HEK293 (cell line): ENCODE measurements at regions not wholly inside any gene's neighbourhood (a gene's known extent, or its start where the extent isn't known, plus 50 kb on each side); places are given as distances from the start of the nearest gene placed in this dataset.

Experiments
- BCL11B ChIP-seq: fragments of 450-650 bp; formaldehyde crosslinking; IDR thresholded peaks from 2 replicates; pipeline ENCODE4 v1.5.1; 2016; ENCODE audit warnings: low read depth, missing biosample characterization, missing genetic modification characterization
- EGR2 ChIP-seq: fragments of 450-650 bp; formaldehyde crosslinking; IDR thresholded peaks from 2 replicates; pipeline ENCODE4 v1.5.1; 2016; ENCODE audit warnings: low read depth, missing biosample characterization, missing genetic modification characterization
- GLIS1 ChIP-seq: fragments of 450-650 bp; formaldehyde crosslinking; IDR thresholded peaks from 2 replicates; pipeline ENCODE4 v1.5.1; 2016; ENCODE audit warnings: missing biosample characterization, missing genetic modification characterization
- OSR2 ChIP-seq: fragments of 450-650 bp; formaldehyde crosslinking; IDR thresholded peaks from 2 replicates; pipeline ENCODE4 v1.5.1; 2016; ENCODE audit warnings: missing biosample characterization, missing genetic modification characterization
- PRDM10 ChIP-seq: fragments of 450-650 bp; formaldehyde crosslinking; IDR thresholded peaks from 2 replicates; pipeline ENCODE4 v1.5.1; 2016; ENCODE audit warnings: missing biosample characterization, missing genetic modification characterization
- SP2 ChIP-seq: fragments of 450-650 bp; formaldehyde crosslinking; IDR thresholded peaks from 2 replicates; pipeline ENCODE4 v1.5.1; 2016; ENCODE audit warnings: missing biosample characterization, missing genetic modification characterization
- YY1 ChIP-seq: fragments of 450-650 bp; formaldehyde crosslinking; IDR thresholded peaks from 2 replicates; pipeline ENCODE4 v1.5.1; 2018; ENCODE audit warnings: missing biosample characterization, missing genetic modification characterization
- ZBTB20 ChIP-seq: fragments of 450-650 bp; formaldehyde crosslinking; IDR thresholded peaks from 2 replicates; pipeline ENCODE4 v1.5.1; 2016; ENCODE audit warnings: missing biosample characterization, missing genetic modification characterization
- ZFHX2 ChIP-seq: fragments of 450-650 bp; formaldehyde crosslinking; conservative IDR thresholded peaks from 2 replicates; pipeline ENCODE4 v1.5.1; 2016; ENCODE audit warnings: missing biosample characterization, missing genetic modification characterization
- ZFP69B ChIP-seq: fragments of 450-650 bp; formaldehyde crosslinking; IDR thresholded peaks from 2 replicates; pipeline ENCODE4 v1.5.1; 2016; ENCODE audit warnings: missing biosample characterization, missing genetic modification characterization
- ZNF174 ChIP-seq: fragments of 450-650 bp; formaldehyde crosslinking; IDR thresholded peaks from 2 replicates; pipeline ENCODE4 v1.5.0; 2017; ENCODE audit warnings: missing biosample characterization, mild to moderate bottlenecking, missing genetic modification characterization
- ZNF223 ChIP-seq: fragments of 450-650 bp; formaldehyde crosslinking; IDR thresholded peaks from 2 replicates; pipeline ENCODE4 v1.5.1; 2016; ENCODE audit warnings: missing biosample characterization, missing genetic modification characterization
- ZNF292 ChIP-seq: fragments of 450-650 bp; formaldehyde crosslinking; IDR thresholded peaks from 2 replicates; pipeline ENCODE4 v1.5.1; 2016; ENCODE audit warnings: low read depth, missing biosample characterization, missing genetic modification characterization, borderline replicate concordance
- ZNF350 ChIP-seq: fragments of 450-650 bp; formaldehyde crosslinking; IDR thresholded peaks from 2 replicates; pipeline ENCODE4 v1.5.0; 2017; ENCODE audit warnings: missing biosample characterization, mild to moderate bottlenecking, missing genetic modification characterization
- ZNF423 ChIP-seq: fragments of 450-650 bp; formaldehyde crosslinking; IDR thresholded peaks from 2 replicates; pipeline ENCODE4 v1.5.1; 2016; ENCODE audit warnings: missing biosample characterization, missing genetic modification characterization
- ZNF488 ChIP-seq: fragments of 450-650 bp; formaldehyde crosslinking; IDR thresholded peaks from 2 replicates; pipeline ENCODE4 v1.5.1; 2016; ENCODE audit warnings: missing biosample characterization, missing genetic modification characterization
- ZNF501 ChIP-seq: fragments of 450-650 bp; formaldehyde crosslinking; IDR thresholded peaks from 2 replicates; pipeline ENCODE4 v1.5.1; 2016; ENCODE audit warnings: missing biosample characterization, missing genetic modification characterization
- ZNF549 ChIP-seq: fragments of 450-650 bp; IDR thresholded peaks from 2 replicates; pipeline ENCODE4 v1.5.1; 2018; ENCODE audit warnings: missing biosample characterization, missing genetic modification characterization, mild to moderate bottlenecking, inconsistent platforms, moderate library complexity
- ZNF558 ChIP-seq: fragments of 450-650 bp; formaldehyde crosslinking; IDR thresholded peaks from 2 replicates; pipeline ENCODE4 v1.5.1; 2016; ENCODE audit warnings: missing biosample characterization, missing genetic modification characterization
- ZNF600 ChIP-seq: fragments of 450-650 bp; formaldehyde crosslinking; IDR thresholded peaks from 2 replicates; pipeline ENCODE4 v1.5.1; 2016; ENCODE audit warnings: missing biosample characterization, missing genetic modification characterization
- ZNF639 ChIP-seq: fragments of 450-650 bp; formaldehyde crosslinking; IDR thresholded peaks from 2 replicates; pipeline ENCODE4 v1.5.1; 2016; ENCODE audit warnings: missing biosample characterization, missing genetic modification characterization
- ZNF830 ChIP-seq: fragments of 450-650 bp; IDR thresholded peaks from 2 replicates; pipeline ENCODE4 v1.5.0; 2018; ENCODE audit warnings: missing biosample characterization, missing genetic modification characterization, low read depth, mild to moderate bottlenecking, moderate library complexity
- ZSCAN16 ChIP-seq: fragments of 450-650 bp; formaldehyde crosslinking; IDR thresholded peaks from 2 replicates; pipeline ENCODE4 v1.5.1; 2016; ENCODE audit warnings: missing biosample characterization, missing genetic modification characterization
- ZSCAN30 ChIP-seq: fragments of 450-650 bp; IDR thresholded peaks from 2 replicates; pipeline ENCODE4 v1.5.1; 2018; ENCODE audit warnings: missing biosample characterization, mild to moderate bottlenecking, missing genetic modification characterization, moderate library complexity
- ZSCAN4 ChIP-seq: fragments of 450-650 bp; formaldehyde crosslinking; IDR thresholded peaks from 2 replicates; pipeline ENCODE4 v1.5.1; 2017; ENCODE audit warnings: missing biosample characterization, missing genetic modification characterization
- ZXDB ChIP-seq: fragments of 450-650 bp; formaldehyde crosslinking; IDR thresholded peaks from 2 replicates; pipeline ENCODE4 v1.5.1; 2016; ENCODE audit warnings: missing biosample characterization, missing genetic modification characterization
- TF ChIP-seq, protein P1 (sequence below): fragments of 450-650 bp; formaldehyde crosslinking; IDR thresholded peaks from 2 replicates; pipeline ENCODE4 v1.5.1; 2017; ENCODE audit warnings: missing biosample characterization, missing genetic modification characterization
- TF ChIP-seq, protein P2 (sequence below): fragments of 450-650 bp; formaldehyde crosslinking; IDR thresholded peaks from 2 replicates; pipeline ENCODE4 v1.5.1; 2016; ENCODE audit warnings: missing biosample characterization, missing genetic modification characterization

DNA sequence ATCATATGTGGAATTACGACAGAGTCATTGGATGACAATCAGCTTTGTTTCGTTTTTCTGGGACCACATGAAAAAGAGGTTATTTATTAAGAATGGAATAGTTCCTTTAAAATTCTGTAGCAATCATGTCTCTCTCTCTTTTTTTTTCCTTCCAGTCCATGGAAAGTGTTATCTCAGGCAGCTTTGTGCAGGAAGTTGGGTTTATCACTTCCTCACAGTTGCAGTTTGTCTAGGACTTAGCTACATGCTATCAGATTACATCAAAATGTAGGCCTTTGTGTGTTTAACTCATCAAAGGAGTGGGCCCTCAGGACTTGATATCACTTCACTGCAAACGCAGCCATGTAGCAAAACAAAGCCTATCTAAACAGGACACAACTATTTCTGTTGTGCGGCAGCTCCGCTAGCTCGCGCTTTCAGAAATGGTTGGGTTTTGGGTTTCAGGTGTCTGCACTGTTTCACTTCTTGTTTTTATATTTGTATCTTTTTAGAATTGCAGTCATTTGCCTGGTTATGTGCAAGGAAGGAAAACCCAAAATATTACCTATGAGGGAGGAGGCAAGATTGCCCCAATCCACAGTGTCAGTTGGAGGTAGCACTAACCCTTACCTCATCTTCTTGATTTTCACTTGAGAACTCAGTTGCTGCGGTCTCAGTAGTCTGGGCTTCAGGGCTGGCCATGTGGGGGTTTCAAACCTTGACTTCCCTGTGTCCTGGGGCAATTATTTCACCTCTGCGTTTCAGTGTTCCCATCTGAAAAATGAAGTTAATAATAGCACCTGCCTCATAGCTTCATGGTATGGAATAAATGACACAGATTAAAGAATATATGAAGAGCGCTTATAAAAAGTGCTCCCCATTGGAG is 66.7 kb downstream of the HHEX start (continued):
- TF ChIP-seq PRDM10 (tag by site-specific recombination), result peak; percentile 70
- TF ChIP-seq ZNF423, result no peak
- TF ChIP-seq BCL11B (tag by site-specific recombination), result no peak
- no peak for TF ChIP-seq ZNF830
- no peak for TF ChIP-seq ZNF223 (tag by site-specific recombination)
- TF ChIP-seq, protein P1, sequence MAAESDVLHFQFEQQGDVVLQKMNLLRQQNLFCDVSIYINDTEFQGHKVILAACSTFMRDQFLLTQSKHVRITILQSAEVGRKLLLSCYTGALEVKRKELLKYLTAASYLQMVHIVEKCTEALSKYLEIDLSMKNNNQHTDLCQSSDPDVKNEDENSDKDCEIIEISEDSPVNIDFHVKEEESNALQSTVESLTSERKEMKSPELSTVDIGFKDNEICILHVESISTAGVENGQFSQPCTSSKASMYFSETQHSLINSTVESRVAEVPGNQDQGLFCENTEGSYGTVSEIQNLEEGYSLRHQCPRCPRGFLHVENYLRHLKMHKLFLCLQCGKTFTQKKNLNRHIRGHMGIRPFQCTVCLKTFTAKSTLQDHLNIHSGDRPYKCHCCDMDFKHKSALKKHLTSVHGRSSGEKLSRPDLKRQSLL, result no peak
- 0 out of 2 replicates have a peak, but pooled peaks have one; percentile 34 for TF ChIP-seq ZNF501 (tag by site-specific recombination)
- TF ChIP-seq ZSCAN4, result no peak
- peak; percentile 88 for TF ChIP-seq ZXDB (tag by site-specific recombination)
- no peak; the same call in 1 of the 2 replicates for TF ChIP-seq EGR2 (tag by site-specific recombination)
- TF ChIP-seq ZFHX2, result peak; percentile 59
- no peak for TF ChIP-seq ZBTB20
- TF ChIP-seq ZNF350 (tag by site-specific recombination), result no peak
- TF ChIP-seq ZSCAN16 (tag by site-specific recombination), result no peak
- no peak for TF ChIP-seq YY1
- TF ChIP-seq SP2, result no peak
- TF ChIP-seq ZNF600 (tag by site-specific recombination), result peak; percentile 81
- TF ChIP-seq ZFP69B (tag by site-specific recombination), result peak; percentile 97
- no peak for TF ChIP-seq GLIS1 (tag by site-specific recombination)
- TF ChIP-seq ZNF558 (tag by site-specific recombination), result no peak
- TF ChIP-seq ZNF174 (tag by site-specific recombination), result no peak
- TF ChIP-seq ZSCAN30, result peak; percentile 62
- peak; percentile 97 for TF ChIP-seq OSR2
- peak; percentile 48 for TF ChIP-seq ZNF549 (tag by site-specific recombination)
- 0 out of 2 replicates have a peak, but pooled peaks have one; percentile 25 for TF ChIP-seq ZNF639 (tag by site-specific recombination)
- TF ChIP-seq, protein P2, sequence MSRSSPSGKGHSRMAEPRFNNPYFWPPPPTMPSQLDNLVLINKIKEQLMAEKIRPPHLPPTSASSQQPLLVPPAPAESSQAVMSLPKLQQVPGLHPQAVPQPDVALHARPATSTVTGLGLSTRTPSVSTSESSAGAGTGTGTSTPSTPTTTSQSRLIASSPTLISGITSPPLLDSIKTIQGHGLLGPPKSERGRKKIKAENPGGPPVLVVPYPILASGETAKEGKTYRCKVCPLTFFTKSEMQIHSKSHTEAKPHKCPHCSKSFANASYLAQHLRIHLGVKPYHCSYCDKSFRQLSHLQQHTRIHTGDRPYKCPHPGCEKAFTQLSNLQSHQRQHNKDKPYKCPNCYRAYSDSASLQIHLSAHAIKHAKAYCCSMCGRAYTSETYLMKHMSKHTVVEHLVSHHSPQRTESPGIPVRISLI (tag by site-specific recombination), result peak; percentile 63; the same call in 1 of the 2 replicates
- TF ChIP-seq ZNF292, result no peak
- peak; percentile 69; the same call in 1 of the 2 replicates for TF ChIP-seq ZNF488 (tag by site-specific recombination)
